ENCODE measurements at regions not wholly inside any gene's neighbourhood (a gene's known extent, or its start where the extent isn't known, plus 50 kb on each side); places are given as distances from the start of the nearest gene placed in this dataset.

DNA sequence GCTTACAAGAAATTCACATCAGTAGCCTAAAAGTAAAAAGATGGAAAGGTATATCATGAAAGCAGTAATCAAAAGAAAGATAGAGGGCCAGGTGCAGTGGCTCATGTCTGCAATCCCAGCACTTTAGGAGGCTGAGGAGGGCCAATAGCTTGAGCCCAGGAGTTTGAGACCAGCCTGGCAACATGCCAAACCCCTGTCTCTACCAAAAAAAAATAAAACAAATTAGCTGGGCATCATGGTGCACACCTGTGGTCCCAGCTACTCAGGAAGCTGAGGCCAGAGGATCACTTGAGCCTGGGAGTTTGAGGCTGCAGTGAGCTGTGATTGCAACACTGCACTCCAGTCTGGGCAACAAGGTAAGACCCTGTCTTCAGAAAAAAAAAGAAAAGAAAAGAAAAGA, 55.5 kb downstream of the GSPT2 start:
- TF ChIP-seq, protein P1, sequence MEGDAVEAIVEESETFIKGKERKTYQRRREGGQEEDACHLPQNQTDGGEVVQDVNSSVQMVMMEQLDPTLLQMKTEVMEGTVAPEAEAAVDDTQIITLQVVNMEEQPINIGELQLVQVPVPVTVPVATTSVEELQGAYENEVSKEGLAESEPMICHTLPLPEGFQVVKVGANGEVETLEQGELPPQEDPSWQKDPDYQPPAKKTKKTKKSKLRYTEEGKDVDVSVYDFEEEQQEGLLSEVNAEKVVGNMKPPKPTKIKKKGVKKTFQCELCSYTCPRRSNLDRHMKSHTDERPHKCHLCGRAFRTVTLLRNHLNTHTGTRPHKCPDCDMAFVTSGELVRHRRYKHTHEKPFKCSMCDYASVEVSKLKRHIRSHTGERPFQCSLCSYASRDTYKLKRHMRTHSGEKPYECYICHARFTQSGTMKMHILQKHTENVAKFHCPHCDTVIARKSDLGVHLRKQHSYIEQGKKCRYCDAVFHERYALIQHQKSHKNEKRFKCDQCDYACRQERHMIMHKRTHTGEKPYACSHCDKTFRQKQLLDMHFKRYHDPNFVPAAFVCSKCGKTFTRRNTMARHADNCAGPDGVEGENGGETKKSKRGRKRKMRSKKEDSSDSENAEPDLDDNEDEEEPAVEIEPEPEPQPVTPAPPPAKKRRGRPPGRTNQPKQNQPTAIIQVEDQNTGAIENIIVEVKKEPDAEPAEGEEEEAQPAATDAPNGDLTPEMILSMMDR (CRISPR knock-in tag; IDR thresholded peaks at IDR 0.05): no peak
- TF ChIP-seq SMC3 (IDR thresholded peaks at IDR 0.05; ENCODE audit: low read length): no peak
- no peak for TF ChIP-seq EEA1 (CRISPR knock-in tag; IDR thresholded peaks at IDR 0.05; ENCODE audit: borderline replicate concordance)
- TF ChIP-seq NFIC (IDR thresholded peaks at IDR 0.05; ENCODE audit: low read length): no peak
